SK-N-SH (cell line): ENCODE measurements at regions not wholly inside any gene's neighbourhood (a gene's known extent, or its start where the extent isn't known, plus 50 kb on each side); places are given as distances from the start of the nearest gene placed in this dataset.

Experiments
- CTCF ChIA-PET: fragments of 300-600, 350-600 bp; formaldehyde crosslinking; extraction: SDS; loops from one replicate; lab custom pipeline; 2021; lab: Yijun Ruan, JAX
- POLR2A ChIA-PET: fragments of 350-600 bp; sonication (Branson Sonifier 250); formaldehyde crosslinking; extraction: SDS; loops from one replicate; lab custom pipeline; 2020; ENCODE audit warnings: antibody characterized with exemption, inconsistent platforms; lab: Yijun Ruan, JAX
- DNase-seq: peaks from one replicate; pipeline ENCODE4 v3.0.0; 2012
- H2AFZ ChIP-seq: fragments of 200-600 bp; sonication (generic); 2 replicates; pipeline ENCODE4 v1.8.1; 2016; ENCODE audit warnings: antibody characterized with exemption, mild to moderate bottlenecking, low read depth
- H3F3A ChIP-seq: fragments of 200-600 bp; sonication (generic); replicated peaks from 2 replicates; pipeline ENCODE3; 2016; ENCODE audit warnings: antibody characterized with exemption, mild to moderate bottlenecking; ENCODE audit not compliant: insufficient read depth
- H3K27ac ChIP-seq, 2 experiments: fragments of 200-500 bp in 1 of 2; fragments of 200-600 bp in 1 of 2; sonication (Bioruptor generic) in 1 of 2; sonication (generic), shearing (Covaris generic) in 1 of 2; 2 replicates each; pipeline versions ENCODE4 v1.5.1 to v1.6.1; 2014 to 2016; ENCODE audit warnings: low read depth in 2 of 2, inconsistent platforms in 1 of 2, low read length in 1 of 2, mild to moderate bottlenecking in 1 of 2, mixed read lengths in 1 of 2
- H3K27me3 ChIP-seq: fragments of 200-600 bp; sonication (generic), shearing (Covaris generic); 2 replicates; pipeline ENCODE4 v1.6.1; 2016; ENCODE audit warnings: mixed run types; ENCODE audit not compliant: insufficient read depth
- H3K36me3 ChIP-seq, 2 experiments: fragments of 200-500 bp in 1 of 2; fragments of 200-600 bp in 1 of 2; sonication (Bioruptor generic) in 1 of 2; sonication (generic) in 1 of 2; replicated peaks in 1 of 2; 2 replicates each; pipeline versions ENCODE3 to v1.5.1; 2014 to 2016; ENCODE audit warnings: low read length in 1 of 2, mild to moderate bottlenecking in 1 of 2; ENCODE audit not compliant: insufficient read depth in 2 of 2, control insufficient read depth in 1 of 2
- H3K4me1 ChIP-seq, 2 experiments: fragments of 200-500 bp in 1 of 2; fragments of 200-600 bp in 1 of 2; sonication (Bioruptor generic) in 1 of 2; sonication (generic), shearing (Covaris generic) in 1 of 2; 2 replicates each; pipeline versions ENCODE4 v1.5.1 to v1.6.1; 2014 to 2016; ENCODE audit warnings: low read depth in 1 of 2, low read length in 1 of 2, mixed run types in 1 of 2; ENCODE audit not compliant: insufficient read depth in 2 of 2, control insufficient read depth in 1 of 2
- H3K4me2 ChIP-seq: fragments of 200-600 bp; sonication (generic), shearing (Covaris generic); 2 replicates; pipeline ENCODE4 v1.6.1; 2017; ENCODE audit warnings: mixed run types
- H3K4me3 ChIP-seq, 2 experiments: fragments of 200-500 bp in 1 of 2; fragments of 200-600 bp in 1 of 2; sonication (Bioruptor generic) in 1 of 2; sonication (generic), shearing (Covaris generic) in 1 of 2; 2 replicates each; pipeline versions ENCODE4 v1.5.1 to v1.8.1; 2014 to 2016; ENCODE audit warnings: low read depth in 2 of 2, inconsistent platforms in 1 of 2, low read length in 1 of 2, mild to moderate bottlenecking in 1 of 2, mixed read lengths in 1 of 2, moderate library complexity in 1 of 2
- H3K79me2 ChIP-seq: fragments of 200-600 bp; sonication (generic); 2 replicates; pipeline ENCODE4 v1.8.1; 2017; ENCODE audit warnings: mild to moderate bottlenecking; ENCODE audit not compliant: insufficient read depth
- H3K9ac ChIP-seq: fragments of 200-600 bp; sonication (generic); 2 replicates; pipeline ENCODE4 v1.6.1; 2017; ENCODE audit warnings: mixed run types
- H3K9me2 ChIP-seq: fragments of 200-600 bp; sonication (generic); 2 replicates; pipeline ENCODE4 v1.6.1; 2017; ENCODE audit warnings: mixed run types
- H3K9me3 ChIP-seq: fragments of 200-600 bp; sonication (generic); 2 replicates; pipeline ENCODE4 v1.6.1; 2017; ENCODE audit warnings: mixed run types, mild to moderate bottlenecking, moderate library complexity
- H4K20me1 ChIP-seq: fragments of 200-600 bp; sonication (generic); 2 replicates; pipeline ENCODE4 v1.6.1; 2017; ENCODE audit warnings: mild to moderate bottlenecking, mixed run types; ENCODE audit not compliant: insufficient read depth
- CHD2 ChIP-seq: fragments of 150-350 bp; IDR thresholded peaks from 2 replicates; pipeline ENCODE4 v1.6.1; 2018; ENCODE audit warnings: low read length; ENCODE audit not compliant: partially characterized antibody
- ELF1 ChIP-seq: IDR thresholded peaks from 2 replicates; pipeline ENCODE4 v1.4.0; 2012
- FOXJ3 ChIP-seq: sonication (generic); formaldehyde crosslinking; IDR thresholded peaks from 2 replicates; pipeline ENCODE4 v1.5.1; 2020; ENCODE audit warnings: mild to moderate bottlenecking, missing genetic modification reagents
- POLR2AphosphoS5 ChIP-seq: IDR thresholded peaks from 2 replicates; pipeline ENCODE4 v1.6.1; 2012; ENCODE audit warnings: low read depth, low read length
- RCOR1 ChIP-seq: fragments of 150-350 bp; IDR thresholded peaks from 2 replicates; pipeline ENCODE4 v1.6.1; 2017; ENCODE audit warnings: antibody characterized with exemption, low read length
- SIN3A ChIP-seq: IDR thresholded peaks from 2 replicates; pipeline ENCODE4 v1.6.1; 2012; ENCODE audit warnings: low read depth, mild to moderate bottlenecking, low read length, moderate library complexity, borderline replicate concordance
- SMC3 ChIP-seq: IDR thresholded peaks from 2 replicates; pipeline ENCODE4 v1.6.1; 2012; ENCODE audit warnings: low read depth, low read length, improper control_type of control experiment
- TAF1 ChIP-seq: IDR thresholded peaks from 2 replicates; pipeline ENCODE4 v1.6.1; 2012; ENCODE audit warnings: low read depth, mild to moderate bottlenecking, low read length, moderate library complexity, borderline replicate concordance
- TEAD4 ChIP-seq: IDR thresholded peaks from 2 replicates; pipeline ENCODE4 v1.4.0; 2012; ENCODE audit warnings: mild to moderate bottlenecking, borderline replicate concordance; ENCODE audit not compliant: insufficient read depth
- WGBS: methylation state at CpG from one replicate; pipeline ENCODE4 v1.1.6; 2017; ENCODE audit warnings: low lambda C conversion rate; 5-methylcytosine and 5-hydroxymethylcytosine counted together
- TF ChIP-seq, protein P1 (sequence below): IDR thresholded peaks from 2 replicates; pipeline ENCODE4; 2012
- TF ChIP-seq, protein P2 (sequence below): fragments of 150-350 bp; IDR thresholded peaks from 2 replicates; pipeline ENCODE4 v1.6.1; 2016; ENCODE audit warnings: mild to moderate bottlenecking, low read depth, low read length
- TF ChIP-seq, protein P3 (sequence below): IDR thresholded peaks from 2 replicates; pipeline ENCODE4 v1.6.1; 2012; ENCODE audit warnings: mild to moderate bottlenecking, low read depth, low read length, moderate library complexity
- TF ChIP-seq, protein P4 (sequence below): fragments of 150-350 bp; IDR thresholded peaks from 2 replicates; pipeline ENCODE4 v1.6.1; 2017; ENCODE audit warnings: antibody characterized with exemption, low read length, low read depth, borderline replicate concordance

DNA sequence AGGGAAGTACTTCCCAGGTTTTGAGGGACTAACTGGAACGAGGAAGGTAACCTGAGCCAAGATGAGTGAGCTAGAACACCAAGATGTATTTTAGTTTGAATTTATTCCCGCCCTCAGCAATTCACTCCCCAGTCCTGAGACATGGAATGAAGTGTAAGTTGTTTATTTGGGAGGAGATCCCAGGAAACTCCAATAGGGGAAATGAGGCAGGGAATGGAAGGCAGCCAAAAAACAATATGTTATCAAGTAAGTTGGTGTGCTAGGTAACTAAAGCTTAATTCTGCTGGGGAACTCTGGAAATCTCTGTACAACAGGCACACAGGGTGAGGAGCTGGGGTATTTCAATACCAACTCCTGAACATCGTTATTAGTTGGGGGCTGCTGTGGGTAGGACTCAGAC, 189.7 kb upstream of the HDAC9 start:
- Histone ChIP-seq H3K4me1 (no peaks in the 10 kb centered on the region), H3K79me2 (no peaks in the 10 kb centered on the region), H4K20me1 (no peaks in the 10 kb centered on the region), H3K4me3 (no peak overlapping the region), H2AFZ (no peak overlapping the region), H3K27ac (no peak overlapping the region), H3F3A (no peaks in the 10 kb centered on the region), H3K36me3 (no peaks in the 10 kb centered on the region), H3K9me2 (no peaks in the 10 kb centered on the region), H3K9me3 (no peaks in the 10 kb centered on the region), H3K4me2 (no peak overlapping the region), H3K27me3 (peaks cover 23% of the 10 kb centered on the region), H3K9ac (no peak overlapping the region)
- ChIA-PET CTCF (interaction anchor here (2.5 to 5.8 kb wide), 2 partner anchors 15 to 535 kb away, joined by 8 to 32 read pairs; no protein-coding TSS in a partner anchor), POLR2A (no interaction called here)
- WGBS: 3% methylated on average over 3 of the region's 3 CpGs
- TF ChIP-seq FOXJ3 (CRISPR knock-in tag): no peak
- TF ChIP-seq SMC3: no peak
- no peak for DNase-seq

DNA sequence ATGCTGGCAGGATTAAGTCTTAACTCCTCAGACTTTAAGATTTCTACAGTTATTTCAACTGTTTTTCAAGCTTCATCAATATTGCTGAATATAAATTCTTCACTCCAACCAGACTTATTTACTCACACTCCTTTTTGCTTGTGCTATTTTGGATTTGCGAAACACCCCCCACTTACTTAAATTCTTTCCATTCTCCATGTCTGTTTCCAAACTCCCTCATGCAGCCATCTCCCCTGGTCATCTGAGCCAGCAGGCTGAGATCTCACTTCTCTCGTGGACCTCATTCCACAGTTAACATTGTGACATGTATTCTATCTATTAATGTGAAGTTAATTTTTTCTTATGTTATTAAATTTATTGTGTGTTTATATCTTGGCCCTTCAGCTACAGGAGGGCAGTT, 188.9 kb upstream of the HDAC9 start:
- no peak overlapping the region for H3K9ac ChIP-seq
- CTCF ChIA-PET: interaction anchor here (0.6 to 5.8 kb wide), 4 partner anchors 14 to 536 kb away, joined by 3 to 32 read pairs (median 6); no protein-coding TSS in a partner anchor
- no peak overlapping the region for H3K4me3 ChIP-seq

DNA sequence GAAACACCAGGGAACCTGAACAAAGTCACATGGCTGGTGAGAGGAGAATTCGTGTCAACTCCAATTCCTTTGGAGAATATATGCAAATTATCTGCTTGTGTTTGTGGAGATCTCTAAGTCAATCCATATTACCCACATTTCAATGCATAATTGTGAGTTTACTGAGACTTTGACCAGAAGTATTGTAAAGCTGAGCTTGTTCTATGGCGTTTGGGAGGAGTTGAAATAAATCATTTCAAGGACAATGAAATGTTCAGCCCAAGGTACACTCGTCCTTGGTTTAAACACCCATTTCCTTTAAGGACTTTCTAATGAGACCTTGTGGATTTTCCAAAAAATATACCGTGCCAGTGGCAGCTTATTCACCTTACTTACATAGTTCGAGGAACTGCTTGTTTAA, 186.6 kb upstream of the HDAC9 start:
- H3K36me3 ChIP-seq: no peaks in the 10 kb centered on the region
- no peaks in the 10 kb centered on the region; a peak in 1 of 4 replicates for H3K4me1 ChIP-seq
- ChIA-PET POLR2A (no interaction called here), CTCF (interaction anchor here (5.8 kb wide), 1 partner anchor 12 kb away, joined by 32 read pairs; no protein-coding TSS in a partner anchor)
- peaks cover 23% of the 10 kb centered on the region for H3K27me3 ChIP-seq
- no peak for DNase-seq
- no peaks in the 10 kb centered on the region for H3K9me2 ChIP-seq
- no peaks in the 10 kb centered on the region for H3F3A ChIP-seq
- H3K4me3 ChIP-seq: no peak overlapping the region
- H3K27ac ChIP-seq: no peak overlapping the region
- no peaks in the 10 kb centered on the region for H3K9me3 ChIP-seq
- no peaks in the 10 kb centered on the region for H4K20me1 ChIP-seq
- no peaks in the 10 kb centered on the region for H3K79me2 ChIP-seq
- H2AFZ ChIP-seq: no peak overlapping the region
- no peak overlapping the region for H3K4me2 ChIP-seq
- WGBS: 4% methylated on average over 5 of the region's 5 CpGs
- H3K9ac ChIP-seq: no peak overlapping the region
- TF ChIP-seq SMC3: no peak
- TF ChIP-seq, protein P1, sequence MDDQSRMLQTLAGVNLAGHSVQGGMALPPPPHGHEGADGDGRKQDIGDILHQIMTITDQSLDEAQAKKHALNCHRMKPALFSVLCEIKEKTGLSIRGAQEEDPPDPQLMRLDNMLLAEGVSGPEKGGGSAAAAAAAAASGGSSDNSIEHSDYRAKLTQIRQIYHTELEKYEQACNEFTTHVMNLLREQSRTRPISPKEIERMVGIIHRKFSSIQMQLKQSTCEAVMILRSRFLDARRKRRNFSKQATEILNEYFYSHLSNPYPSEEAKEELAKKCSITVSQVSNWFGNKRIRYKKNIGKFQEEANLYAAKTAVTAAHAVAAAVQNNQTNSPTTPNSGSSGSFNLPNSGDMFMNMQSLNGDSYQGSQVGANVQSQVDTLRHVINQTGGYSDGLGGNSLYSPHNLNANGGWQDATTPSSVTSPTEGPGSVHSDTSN: no peak
- TF ChIP-seq, protein P2, sequence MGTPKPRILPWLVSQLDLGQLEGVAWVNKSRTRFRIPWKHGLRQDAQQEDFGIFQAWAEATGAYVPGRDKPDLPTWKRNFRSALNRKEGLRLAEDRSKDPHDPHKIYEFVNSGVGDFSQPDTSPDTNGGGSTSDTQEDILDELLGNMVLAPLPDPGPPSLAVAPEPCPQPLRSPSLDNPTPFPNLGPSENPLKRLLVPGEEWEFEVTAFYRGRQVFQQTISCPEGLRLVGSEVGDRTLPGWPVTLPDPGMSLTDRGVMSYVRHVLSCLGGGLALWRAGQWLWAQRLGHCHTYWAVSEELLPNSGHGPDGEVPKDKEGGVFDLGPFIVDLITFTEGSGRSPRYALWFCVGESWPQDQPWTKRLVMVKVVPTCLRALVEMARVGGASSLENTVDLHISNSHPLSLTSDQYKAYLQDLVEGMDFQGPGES: no peak
- no peak for TF ChIP-seq RCOR1
- TF ChIP-seq, protein P3, sequence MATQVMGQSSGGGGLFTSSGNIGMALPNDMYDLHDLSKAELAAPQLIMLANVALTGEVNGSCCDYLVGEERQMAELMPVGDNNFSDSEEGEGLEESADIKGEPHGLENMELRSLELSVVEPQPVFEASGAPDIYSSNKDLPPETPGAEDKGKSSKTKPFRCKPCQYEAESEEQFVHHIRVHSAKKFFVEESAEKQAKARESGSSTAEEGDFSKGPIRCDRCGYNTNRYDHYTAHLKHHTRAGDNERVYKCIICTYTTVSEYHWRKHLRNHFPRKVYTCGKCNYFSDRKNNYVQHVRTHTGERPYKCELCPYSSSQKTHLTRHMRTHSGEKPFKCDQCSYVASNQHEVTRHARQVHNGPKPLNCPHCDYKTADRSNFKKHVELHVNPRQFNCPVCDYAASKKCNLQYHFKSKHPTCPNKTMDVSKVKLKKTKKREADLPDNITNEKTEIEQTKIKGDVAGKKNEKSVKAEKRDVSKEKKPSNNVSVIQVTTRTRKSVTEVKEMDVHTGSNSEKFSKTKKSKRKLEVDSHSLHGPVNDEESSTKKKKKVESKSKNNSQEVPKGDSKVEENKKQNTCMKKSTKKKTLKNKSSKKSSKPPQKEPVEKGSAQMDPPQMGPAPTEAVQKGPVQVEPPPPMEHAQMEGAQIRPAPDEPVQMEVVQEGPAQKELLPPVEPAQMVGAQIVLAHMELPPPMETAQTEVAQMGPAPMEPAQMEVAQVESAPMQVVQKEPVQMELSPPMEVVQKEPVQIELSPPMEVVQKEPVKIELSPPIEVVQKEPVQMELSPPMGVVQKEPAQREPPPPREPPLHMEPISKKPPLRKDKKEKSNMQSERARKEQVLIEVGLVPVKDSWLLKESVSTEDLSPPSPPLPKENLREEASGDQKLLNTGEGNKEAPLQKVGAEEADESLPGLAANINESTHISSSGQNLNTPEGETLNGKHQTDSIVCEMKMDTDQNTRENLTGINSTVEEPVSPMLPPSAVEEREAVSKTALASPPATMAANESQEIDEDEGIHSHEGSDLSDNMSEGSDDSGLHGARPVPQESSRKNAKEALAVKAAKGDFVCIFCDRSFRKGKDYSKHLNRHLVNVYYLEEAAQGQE: no peak
- TF ChIP-seq ELF1: no peak

More for the DNA sequence above, 188.9 kb upstream of the HDAC9 start:
- Histone ChIP-seq H3K9me3 (no peaks in the 10 kb centered on the region), H4K20me1 (no peaks in the 10 kb centered on the region), H3K9me2 (no peaks in the 10 kb centered on the region), H3K4me2 (no peak overlapping the region), H3K4me1 (no peaks in the 10 kb centered on the region), H3K36me3 (no peaks in the 10 kb centered on the region), H3K27ac (no peak overlapping the region), H3K27me3 (peaks cover 23% of the 10 kb centered on the region), H2AFZ (no peak overlapping the region), H3F3A (no peaks in the 10 kb centered on the region), H3K79me2 (no peaks in the 10 kb centered on the region)
- TF ChIP-seq SMC3 (no peak), SIN3A (no peak), RCOR1 (no peak), TAF1 (no peak), TEAD4 (no peak), POLR2AphosphoS5 (no peak), CHD2 (no peak)
- TF ChIP-seq, protein P4, sequence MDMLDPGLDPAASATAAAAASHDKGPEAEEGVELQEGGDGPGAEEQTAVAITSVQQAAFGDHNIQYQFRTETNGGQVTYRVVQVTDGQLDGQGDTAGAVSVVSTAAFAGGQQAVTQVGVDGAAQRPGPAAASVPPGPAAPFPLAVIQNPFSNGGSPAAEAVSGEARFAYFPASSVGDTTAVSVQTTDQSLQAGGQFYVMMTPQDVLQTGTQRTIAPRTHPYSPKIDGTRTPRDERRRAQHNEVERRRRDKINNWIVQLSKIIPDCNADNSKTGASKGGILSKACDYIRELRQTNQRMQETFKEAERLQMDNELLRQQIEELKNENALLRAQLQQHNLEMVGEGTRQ: no peak
- TF ChIP-seq, protein P1: no peak
- POLR2A ChIA-PET: no interaction called here
- 15% methylated on average over 2 of the region's 2 CpGs for WGBS
- no peak for DNase-seq
